ENCODE measurements at regions not wholly inside any gene's neighbourhood (a gene's known extent, or its start where the extent isn't known, plus 50 kb on each side); places are given as distances from the start of the nearest gene placed in this dataset.

- TF ChIP-seq CTCF (IDR thresholded peaks at IDR 0.05) (no peak), POLR2A (IDR thresholded peaks at IDR 0.05) (no peak)
Observed at GRCh38 chr9:89842267-89842768, 237.5 kb downstream of the GADD45G start.
